Astrocyte of the spinal cord (primary cell): ENCODE measurements at regions not wholly inside any gene's neighbourhood (a gene's known extent, or its start where the extent isn't known, plus 50 kb on each side); places are given as distances from the start of the nearest gene placed in this dataset.

Experiments used
- DNase-seq: peaks from one replicate; pipeline ENCODE4 v3.0.0; 2011; ENCODE audit warnings: low read depth, low spot score
- H3K4me3 ChIP-seq: 2 replicates; pipeline ENCODE4 v1.5.1; 2011; ENCODE audit warnings: low read depth, mild to moderate bottlenecking, low read length, moderate library complexity
- CTCF ChIP-seq: IDR thresholded peaks from 2 replicates; pipeline ENCODE4 v1.5.1; 2012; ENCODE audit warnings: low read depth, mild to moderate bottlenecking, low read length, inconsistent platforms
- in situ Hi-C: cut with HindIII; loops from 2 replicates; pipeline ENCODE4 v1.10.0; 2017; ENCODE audit warnings: low sequenced_read_pairs

GRCh38 chr12:14290951-14291350, 74.5 kb upstream of the ATF7IP start:
- no peak for TF ChIP-seq CTCF
- in situ Hi-C loops = no loop called here
- DNase-seq = no peak
- H3K4me3 ChIP-seq = no peak overlapping the region

GRCh38 chr12:14303661-14304155, 61.8 kb upstream of the ATF7IP start:
- no peak for TF ChIP-seq CTCF
- H3K4me3 ChIP-seq = no peak overlapping the region
- in situ Hi-C loops = no loop called here
- no peak for DNase-seq

- TF ChIP-seq CTCF = no peak
- H3K4me3 ChIP-seq = no peak overlapping the region
- in situ Hi-C loops = no loop called here
- DNase-seq = no peak
Observed at GRCh38 chr12:14307004-14307403, 58.5 kb upstream of the ATF7IP start.

- in situ Hi-C loops = no loop called here
- no peak for TF ChIP-seq CTCF
- H3K4me3 ChIP-seq = no peak overlapping the region
- no peak for DNase-seq
Observed at GRCh38 chr12:14308516-14308915, 57.0 kb upstream of the ATF7IP start.

GRCh38 chr12:14310866-14311265, 54.6 kb upstream of the ATF7IP start:
- no peak overlapping the region for H3K4me3 ChIP-seq
- in situ Hi-C loops = no loop called here
- no peak for DNase-seq
- TF ChIP-seq CTCF = no peak

- H3K4me3 ChIP-seq = no peak overlapping the region
- no peak for TF ChIP-seq CTCF
- in situ Hi-C loops = no loop called here
- no peak for DNase-seq
Observed at GRCh38 chr12:14313379-14314138, 51.9 kb upstream of the ATF7IP start.

- no peak overlapping the region for H3K4me3 ChIP-seq
- no peak for TF ChIP-seq CTCF
- in situ Hi-C loops = no loop called here
- DNase-seq = no peak
Observed at GRCh38 chr12:14314801-14315200, 50.7 kb upstream of the ATF7IP start.
